HPDE6-E6E7 (cell line): ENCODE measurements at regions not wholly inside any gene's neighbourhood (a gene's known extent, or its start where the extent isn't known, plus 50 kb on each side); places are given as distances from the start of the nearest gene placed in this dataset.
"Not testable (repeated sequence)": the region's sequence is repeated elsewhere in the genome, so short reads cannot be mapped to it uniquely, and the experiment has no call there.

ENCODE experiments used
- DNase-seq: peaks from one replicate; pipeline ENCODE4 v3.0.0; 2011; ENCODE audit warnings: missing footprints; ENCODE audit errors: extremely low spot score

DNA sequence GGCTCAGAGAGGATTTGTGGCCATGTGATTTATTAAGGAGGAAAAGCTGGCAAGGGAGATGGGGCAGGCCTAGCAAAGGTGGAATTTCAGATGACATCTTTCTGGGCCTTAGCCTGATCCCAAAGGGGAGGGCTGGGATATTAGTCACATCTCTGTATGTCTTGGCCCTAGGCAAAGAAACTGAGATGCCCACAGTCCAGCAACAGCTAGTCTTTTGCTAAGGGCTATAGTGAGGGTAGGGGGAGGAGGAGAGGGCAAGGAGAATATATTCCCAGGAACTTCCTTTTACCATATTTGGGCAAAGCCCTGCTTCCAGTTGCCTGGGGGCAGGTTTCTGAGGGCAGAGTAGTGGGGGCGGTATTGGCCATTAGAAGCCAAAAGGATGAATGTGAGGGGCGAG, 209.8 kb upstream of the NR3C2 start:
- no peak for DNase-seq

DNA sequence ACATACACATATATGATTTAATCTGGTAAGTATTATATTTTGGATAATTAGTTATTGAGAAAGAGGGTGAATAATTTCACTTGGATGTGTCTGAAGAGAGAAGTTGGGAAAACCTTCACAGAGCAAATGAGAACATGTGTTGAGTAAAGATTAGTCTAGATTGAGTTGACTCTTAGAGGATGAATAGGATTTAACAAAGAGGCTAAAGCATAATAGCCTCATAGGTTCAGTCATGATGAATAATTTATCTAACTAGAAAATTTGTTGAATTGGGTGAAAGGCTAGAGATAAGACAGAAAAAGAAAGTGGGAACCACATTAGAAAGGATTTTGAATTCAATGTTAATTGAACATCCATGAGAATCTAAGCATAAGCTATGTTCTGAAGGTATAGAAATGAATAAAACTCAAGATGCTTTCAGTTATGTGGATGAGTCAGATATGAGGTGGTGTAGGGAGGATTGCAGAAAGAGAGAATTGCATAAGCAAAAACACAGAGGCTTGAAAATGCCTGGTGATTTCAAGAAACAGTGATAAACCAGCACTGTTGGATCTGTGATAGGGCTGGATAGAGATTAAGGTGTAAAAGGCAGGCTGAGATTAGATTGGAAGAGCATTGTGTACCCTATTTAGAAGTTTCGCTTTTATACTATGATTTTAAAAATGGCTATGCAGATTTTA, 207.6 kb upstream of the NR3C2 start:
- no peak for DNase-seq

DNA sequence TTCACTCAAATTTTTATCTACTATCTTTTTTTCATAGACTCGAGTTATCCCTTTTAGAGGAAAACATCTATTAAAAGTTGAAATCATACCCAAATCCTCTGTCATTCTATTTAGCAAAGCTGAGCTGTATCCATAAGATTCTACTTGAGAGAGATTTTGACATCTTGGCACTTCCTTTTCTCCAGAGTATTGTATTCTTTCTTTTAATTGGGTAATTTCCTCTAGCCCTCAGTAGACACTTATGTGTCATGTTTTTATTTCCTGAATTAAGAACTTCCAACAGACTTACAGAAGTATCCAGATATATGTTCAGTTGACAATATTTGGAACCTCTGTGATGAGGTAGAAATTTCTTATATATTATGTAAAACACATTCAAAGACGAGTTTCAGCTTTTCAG, 201.6 kb upstream of the NR3C2 start:
- no peak for DNase-seq

DNA sequence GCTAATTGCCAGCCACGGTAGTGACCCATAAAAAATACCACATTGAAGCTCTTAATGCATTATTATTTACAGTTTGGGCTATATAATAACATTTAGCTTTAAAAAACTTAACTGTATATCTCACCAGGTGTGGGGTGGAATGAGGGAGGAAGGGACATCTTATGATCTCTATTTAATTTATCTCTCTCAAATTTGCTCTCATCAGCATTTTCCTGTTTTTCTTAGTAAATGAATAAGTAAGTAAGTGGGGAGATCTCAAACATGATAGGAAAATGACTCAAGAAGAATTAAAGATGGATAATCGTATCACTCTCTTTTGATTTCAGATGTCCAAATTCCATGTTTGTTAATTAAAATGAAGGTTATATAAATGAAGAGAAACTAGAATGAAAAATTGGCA, 200.7 kb upstream of the NR3C2 start:
- DNase-seq = no peak

DNA sequence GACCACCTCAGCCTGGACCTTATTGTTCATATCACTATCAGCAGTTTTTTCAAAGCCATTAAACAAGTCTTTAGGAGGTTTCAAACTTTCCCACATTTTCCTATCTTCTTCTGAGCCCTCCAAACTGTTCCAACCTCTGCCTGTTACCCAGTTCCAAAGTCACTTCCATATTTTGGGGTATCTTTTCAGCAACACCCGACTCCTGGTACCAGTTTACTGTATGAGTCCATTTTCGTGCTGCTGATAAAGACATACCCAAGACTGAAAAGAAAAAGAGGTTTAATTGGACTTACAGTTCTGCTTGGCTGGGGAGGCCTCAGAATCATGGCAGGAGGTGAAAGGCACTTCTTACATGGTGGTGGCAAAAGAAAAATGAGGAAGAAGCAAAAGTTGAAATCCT, 195.9 kb upstream of the NR3C2 start:
- not testable (repeated sequence) for DNase-seq

DNA sequence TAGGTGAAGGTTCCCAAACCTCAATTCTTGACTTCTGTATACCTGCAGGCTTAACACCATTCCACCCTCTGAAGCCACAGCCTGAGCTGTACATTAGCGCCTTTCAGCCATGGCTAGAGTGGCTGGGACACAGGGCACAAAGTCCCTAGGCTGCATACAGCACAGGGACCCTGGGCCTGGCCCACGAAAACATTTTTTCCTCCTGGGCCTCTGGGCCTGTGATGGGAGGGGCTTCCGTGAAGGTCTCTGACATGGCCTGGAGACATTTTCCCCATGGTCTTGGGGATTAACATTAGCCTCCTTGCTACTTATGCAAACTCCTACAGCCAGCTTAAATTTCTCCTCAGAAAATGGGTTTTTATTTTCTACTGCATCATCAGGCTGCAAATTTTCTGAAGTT, 195.2 kb upstream of the NR3C2 start:
- not testable (repeated sequence) for DNase-seq

DNA sequence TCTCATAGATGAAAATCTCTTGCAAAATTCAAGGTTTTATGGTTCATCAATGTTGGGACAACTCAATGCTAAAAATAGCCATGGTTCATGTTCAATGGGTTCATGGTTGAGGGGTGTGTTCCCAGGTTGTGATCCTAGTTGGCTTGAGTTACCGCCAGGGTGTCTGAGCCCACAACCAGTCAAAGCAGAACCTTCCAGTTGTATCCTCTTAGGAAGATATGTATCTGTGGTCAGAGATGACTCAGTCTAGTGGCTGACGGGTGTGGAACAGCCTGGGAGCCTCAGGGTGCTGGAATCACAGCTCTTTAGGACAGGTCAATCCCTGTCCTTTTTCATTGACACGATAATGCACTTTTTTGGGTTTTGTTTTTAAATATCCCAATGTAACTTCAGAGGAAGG, 192.3 kb upstream of the NR3C2 start:
- peak; percentile 28 for DNase-seq

DNA sequence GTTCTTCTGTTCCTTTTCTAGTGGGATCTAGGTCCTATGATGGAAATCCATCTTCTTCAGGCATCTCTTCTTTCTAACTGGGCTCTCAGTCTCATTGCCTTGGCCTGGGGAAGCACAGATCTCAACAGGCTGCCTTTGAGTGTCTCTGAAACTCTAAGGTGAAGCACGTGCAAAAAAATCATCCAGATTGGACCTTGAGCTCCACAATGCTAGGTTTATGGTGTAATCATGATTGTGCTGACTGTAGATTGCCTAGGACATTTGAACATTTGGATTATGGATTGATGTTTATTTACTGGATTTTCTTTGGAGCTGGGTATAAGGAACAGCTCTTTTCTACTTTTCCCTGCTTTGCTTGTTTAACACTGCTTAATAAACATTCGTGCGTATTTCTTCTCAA, 191.5 kb upstream of the NR3C2 start:
- DNase-seq = no peak

DNA sequence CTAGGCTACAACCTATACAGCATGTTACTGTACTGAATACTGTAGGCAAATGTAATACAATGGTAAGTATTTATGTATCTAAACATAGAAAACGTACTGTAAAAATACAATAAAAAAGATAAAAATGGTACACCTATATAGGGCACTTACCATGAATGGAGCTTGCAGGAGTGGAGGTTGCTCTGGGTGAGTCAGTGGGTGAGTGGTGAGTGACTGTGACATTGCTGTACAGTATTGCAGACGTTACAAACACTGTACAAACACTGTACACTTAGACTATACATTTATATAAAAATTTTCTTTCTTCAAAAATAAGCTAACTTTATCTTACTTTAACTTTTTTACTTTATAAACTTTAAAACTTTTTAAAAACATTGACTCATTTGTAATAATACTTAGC, 190.3 kb upstream of the NR3C2 start:
- DNase-seq = no peak

DNA sequence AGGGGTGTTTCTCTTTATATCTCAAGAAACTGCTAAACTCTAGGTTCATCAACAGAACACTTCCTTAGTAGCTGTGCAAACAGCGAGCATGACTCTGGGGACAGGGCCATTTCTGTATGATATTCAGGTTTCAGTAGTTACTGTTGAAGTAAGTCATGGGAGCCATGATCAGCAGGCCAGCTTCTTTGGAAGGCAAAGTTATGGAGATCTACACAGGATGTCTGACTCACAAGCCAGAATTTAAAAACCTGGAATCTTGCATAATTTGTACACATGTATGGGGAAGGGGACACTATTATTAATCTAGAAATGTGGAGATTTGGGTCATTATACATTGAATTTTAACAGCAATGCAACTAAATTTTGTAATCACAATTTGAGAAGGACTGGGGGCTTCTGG, 187.8 kb upstream of the NR3C2 start:
- DNase-seq = no peak

DNA sequence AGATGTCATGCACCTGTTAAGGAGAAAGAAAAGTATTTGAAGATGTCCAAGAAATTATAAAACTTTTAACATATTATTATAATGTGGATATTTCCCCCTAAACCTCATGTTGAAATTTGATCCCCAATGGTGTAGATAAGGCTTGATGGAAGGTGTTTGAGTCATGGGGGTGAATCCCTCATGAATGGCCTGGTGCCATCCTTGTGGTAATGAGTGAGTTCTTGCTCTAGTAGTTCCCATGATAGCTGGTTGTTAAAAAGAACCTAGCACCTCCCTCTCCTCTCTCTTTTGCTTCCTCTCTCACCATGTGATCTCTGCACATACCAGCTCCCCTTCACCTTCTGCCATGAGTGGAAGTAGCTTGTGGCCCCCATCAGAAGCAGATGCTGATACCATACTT, 176.6 kb upstream of the NR3C2 start:
- no peak for DNase-seq

DNA sequence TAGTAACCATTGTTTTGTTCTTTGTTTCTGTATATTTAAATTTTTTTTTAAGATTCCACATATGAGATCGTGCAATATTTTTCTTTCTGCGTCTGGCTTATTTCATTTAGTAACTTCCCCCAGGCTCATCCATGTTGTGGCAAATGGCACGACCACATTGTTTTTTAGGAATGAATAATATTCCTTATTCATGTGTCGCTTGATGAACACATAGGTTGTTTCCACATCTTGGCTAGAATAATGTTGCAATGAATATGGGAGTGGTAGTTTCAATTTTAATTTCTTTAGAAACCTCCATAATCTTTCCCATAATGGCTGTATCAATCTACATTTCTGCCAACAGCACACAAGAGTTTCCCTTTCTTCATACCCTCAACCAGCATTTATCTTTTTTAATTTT, 166.8 kb upstream of the NR3C2 start:
- DNase-seq = no peak

DNA sequence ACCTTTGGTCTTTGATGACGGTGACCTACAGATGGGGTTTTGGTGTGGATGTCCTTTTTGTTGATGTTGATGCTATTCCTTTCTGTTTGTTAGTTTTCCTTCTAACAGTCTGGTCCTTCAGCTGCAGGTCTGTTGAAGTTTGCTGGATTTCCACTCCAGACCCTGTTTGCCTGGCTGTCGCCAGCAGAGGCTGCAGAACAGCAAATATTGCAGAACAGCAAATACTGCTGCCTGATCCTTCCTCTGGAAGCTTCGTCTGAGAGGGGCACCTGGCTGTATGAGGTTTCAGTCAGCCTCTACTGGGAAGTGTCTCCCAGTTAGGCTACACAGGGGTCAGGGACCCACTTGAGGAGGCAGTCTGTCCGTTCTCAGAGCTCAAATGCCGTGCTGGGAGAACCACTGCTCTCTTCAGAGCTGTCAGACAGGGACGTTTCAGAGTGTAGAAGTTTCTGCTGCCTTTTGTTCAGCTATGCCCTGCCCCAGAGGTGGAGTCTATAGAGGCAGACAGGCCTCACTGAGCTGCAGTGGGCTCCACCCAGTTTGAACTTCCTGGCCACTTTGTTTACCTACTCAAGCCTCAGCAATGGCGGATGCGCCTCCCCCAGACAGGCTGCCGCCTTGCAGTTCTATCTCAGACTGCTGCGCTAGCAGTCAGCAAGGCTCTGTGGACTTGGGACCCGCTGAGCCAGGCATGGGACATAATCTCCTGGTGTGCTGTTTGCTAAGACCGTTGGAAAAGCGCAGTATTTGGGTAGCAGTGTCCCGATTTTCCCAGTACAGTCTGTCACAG, 156.4 kb upstream of the NR3C2 start:
- not testable (repeated sequence) for DNase-seq

DNA sequence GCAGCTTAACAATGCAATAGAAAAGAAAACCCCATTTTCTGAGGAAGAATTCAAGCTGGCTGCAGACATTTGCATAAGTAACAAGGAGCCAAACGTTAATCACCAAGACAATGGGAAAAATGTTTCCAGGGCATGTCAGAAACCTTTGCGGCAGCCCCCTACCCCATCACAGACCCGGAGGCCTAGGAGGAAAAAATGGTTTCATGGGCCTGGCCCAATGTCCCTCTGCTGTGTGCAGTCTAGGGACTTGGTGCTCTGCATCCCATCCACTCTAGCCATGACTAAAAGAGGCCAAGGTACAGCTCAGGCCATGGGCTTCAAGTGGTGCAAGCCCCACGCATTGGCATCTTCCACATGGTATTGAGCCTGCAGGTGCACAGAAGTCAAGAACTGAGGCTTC, 147.0 kb upstream of the NR3C2 start:
- DNase-seq = no peak

DNA sequence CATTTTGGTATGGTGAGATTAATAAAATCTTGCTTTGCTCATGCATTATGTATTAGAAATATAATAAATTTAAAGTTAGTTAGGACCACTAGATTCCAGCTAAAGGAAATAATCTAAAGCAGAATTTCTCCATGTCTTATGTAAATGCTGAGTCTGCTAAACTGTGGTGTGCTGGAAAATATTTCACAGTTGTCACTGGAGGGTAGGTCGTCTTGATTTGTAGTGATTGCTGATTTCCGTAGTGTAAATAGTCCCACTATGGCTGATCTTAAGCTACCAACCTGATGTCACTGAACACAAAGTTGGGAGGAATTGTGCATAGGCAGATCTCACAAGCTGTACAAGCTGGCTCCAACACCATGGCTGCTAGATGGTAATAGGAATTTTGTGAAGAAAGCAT, 133.4 kb upstream of the NR3C2 start:
- no peak for DNase-seq

DNA sequence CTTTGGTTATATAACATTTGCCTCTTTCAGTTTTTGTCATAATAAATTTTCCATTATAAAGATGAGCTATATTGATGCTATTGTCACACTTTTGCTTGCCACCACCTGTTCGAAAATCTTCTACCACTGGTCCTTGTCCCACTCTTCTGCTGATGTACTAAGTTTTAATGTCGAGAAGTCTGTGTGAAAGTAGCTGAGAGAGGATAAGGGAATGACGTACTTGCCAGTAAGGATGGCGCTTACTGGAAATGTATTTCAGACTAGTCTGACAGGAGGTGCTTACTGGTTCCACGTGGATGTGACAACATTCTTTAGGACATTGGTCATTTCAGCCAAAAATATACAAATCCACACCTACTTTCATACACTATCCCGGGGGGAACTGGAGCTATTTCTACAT, 132.7 kb upstream of the NR3C2 start:
- no peak for DNase-seq

DNA sequence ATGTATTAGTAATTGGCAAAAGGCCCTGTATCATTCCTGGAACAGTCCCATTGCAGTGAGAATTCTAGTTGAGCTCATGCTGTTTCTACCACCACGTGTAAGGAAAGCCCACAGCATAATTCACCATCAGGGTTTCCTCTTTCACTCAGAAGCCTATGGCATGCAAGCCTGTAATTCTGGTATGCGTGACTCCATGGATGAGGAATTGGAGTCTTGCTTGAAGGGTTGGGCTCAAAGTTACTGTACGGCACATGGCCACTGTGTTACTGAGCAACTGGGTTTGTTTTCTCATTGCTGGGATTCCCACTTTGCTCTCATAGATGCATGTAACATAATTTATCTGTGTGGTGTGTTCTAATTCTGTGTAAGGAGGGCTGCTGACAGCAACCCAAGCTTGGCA, 132.3 kb upstream of the NR3C2 start:
- DNase-seq = no peak

DNA sequence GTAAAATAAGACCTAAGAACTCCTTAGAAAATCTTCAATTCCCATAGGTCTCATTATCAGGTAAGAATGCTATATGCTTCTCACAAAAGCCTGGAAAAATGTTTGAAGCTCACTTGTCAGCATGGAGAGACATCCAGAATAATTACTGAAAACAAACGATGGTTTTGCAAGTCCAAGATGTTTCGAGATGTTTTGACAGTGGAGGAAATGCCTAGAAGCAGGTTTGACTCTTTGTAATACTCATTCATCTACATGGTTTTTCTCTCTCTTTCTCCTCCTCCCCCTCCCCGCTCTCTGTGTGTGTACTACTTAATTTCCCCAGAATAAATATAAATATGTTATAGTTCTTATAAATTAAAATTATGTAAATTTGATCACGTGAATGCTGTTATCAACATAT, 131.9 kb upstream of the NR3C2 start:
- DNase-seq = no peak

DNA sequence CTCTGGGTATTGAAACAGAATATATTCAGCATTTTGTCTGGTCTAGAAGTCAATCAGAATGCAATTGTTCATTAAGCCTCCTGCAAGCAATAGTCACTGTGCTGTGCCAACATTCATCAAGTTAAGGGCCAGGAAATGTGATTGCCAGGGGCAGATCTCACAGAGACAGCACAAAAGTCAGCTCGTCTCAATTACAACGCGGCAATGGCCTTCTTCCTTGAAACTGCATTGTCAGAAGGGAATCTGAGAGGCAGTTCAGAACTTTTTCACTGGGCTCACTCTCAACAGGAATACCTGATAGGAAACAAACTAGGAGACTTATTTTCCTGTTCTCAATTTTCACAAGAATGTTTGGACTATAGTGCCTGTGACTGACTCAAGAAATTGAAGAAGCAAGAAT, 131.1 kb upstream of the NR3C2 start:
- no peak for DNase-seq

DNA sequence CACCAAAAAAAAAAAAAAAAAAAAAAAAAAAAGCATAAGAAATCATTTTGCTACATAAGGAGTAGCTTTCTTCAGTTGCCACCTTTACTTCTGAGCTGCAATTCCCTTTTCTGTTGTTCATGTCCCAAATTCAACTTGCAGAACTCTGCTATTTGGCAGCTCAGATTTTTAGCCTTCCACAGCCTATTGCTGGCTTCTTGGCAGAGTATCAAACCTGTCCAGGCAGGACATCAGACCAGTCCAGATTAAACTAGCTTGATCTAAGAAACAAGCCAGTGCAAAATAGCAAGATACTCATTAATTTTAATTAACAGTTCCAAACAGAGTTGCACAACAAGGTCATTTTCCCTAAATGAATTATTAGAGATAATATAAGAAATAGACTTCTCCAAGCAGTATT, 123.6 kb upstream of the NR3C2 start:
- DNase-seq = no peak

DNA sequence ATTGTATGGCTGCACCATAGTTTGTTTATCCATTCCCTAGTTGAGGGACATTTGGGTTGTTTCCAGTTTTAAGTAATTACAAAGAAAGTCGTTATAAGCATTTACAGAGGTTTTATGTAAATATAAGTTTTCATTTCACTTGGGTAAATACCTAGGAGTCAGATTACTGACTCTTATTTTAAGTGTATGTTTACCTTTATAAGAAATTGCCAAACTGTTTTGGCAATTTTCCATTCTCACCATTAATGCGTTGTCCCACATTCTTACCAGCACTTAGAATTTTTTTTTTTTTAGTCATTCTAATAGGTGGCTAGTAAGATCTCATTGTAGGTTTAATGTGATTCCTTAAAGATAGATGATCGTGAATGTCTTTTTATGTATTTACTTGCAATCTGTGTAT, 121.5 kb upstream of the NR3C2 start:
- no peak for DNase-seq

DNA sequence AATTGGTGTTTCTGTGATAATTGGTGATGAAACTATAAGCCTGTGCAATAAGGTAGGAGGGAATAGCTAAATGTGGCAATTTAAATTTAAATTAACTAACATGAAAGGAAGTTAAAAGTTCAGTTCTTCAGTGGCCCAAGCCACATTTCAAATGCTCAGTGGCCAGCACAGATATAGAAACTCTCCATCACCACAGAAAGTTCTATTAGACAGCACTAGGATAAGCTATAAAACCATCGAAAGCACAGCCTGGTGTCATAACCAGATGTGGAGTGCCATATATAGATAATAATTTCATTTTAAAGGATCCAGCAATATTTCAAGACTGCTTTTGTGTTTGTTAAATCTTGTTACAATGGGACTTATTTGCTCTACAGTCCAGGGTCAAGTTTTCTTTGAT, 119.3 kb upstream of the NR3C2 start:
- DNase-seq = no peak

DNA sequence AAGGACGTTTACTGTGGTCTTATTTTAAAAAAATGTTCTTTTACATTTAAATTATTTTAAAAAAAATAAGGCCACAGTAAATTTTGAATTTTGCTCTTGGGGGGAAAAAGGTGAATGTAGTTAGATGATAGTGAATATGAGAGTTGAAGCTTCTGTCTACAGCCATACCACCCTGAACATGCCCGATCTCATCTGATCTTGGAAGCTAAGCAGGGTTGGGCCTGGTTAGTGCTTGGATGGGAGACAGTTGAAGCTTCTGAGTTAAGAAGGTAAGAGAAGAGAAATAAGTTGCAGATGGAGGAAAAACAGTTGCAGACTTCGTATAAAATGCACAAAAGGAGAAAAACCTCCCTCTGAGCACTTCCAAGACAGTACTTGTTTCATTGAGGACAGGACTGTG, 115.6 kb upstream of the NR3C2 start:
- no peak for DNase-seq

DNA sequence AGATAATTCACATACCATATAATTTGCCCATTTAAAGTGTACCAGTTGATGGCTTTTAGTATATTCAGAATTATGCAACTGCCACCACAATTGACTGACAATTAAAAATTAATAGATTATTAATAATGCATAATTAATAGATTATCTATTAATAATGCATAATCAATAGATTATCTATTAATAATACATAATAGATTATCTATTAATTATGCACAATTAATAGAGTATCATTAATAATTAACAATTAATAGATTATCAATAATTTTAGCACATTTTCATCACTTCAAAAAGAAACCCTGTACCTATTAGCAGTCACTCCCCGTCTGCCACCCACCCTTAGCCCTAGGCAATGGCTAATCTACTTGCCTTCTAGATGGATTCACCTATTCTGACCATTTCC, 108.6 kb upstream of the NR3C2 start:
- no peak for DNase-seq
